ENCODE measurements at regions not wholly inside any gene's neighbourhood (a gene's known extent, or its start where the extent isn't known, plus 50 kb on each side); places are given as distances from the start of the nearest gene placed in this dataset.

DNA sequence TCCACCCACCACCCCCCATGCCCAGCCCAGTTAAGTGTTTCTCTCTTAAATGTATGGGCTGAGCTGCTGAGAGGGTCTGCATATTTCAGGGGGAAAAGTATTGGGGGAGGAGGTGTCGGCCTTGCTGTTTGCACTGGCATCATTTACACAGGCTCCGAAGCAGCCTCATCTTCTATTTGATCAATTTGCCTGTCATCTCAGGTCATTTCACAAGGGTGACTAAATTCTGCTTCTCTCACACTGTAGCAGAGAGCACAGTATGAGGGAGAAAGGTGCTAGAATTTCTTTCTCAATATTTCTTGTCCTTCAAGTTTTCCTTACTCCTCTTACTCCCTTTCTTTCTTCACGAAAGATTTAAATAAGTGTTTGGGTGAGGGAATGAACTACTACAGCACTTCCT, 135.9 kb downstream of the AACS start:
- TF ChIP-seq, protein P1, sequence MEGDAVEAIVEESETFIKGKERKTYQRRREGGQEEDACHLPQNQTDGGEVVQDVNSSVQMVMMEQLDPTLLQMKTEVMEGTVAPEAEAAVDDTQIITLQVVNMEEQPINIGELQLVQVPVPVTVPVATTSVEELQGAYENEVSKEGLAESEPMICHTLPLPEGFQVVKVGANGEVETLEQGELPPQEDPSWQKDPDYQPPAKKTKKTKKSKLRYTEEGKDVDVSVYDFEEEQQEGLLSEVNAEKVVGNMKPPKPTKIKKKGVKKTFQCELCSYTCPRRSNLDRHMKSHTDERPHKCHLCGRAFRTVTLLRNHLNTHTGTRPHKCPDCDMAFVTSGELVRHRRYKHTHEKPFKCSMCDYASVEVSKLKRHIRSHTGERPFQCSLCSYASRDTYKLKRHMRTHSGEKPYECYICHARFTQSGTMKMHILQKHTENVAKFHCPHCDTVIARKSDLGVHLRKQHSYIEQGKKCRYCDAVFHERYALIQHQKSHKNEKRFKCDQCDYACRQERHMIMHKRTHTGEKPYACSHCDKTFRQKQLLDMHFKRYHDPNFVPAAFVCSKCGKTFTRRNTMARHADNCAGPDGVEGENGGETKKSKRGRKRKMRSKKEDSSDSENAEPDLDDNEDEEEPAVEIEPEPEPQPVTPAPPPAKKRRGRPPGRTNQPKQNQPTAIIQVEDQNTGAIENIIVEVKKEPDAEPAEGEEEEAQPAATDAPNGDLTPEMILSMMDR (conservative IDR thresholded peaks at IDR 0.05; ENCODE audit: low read length): no peak
- no peak for TF ChIP-seq EZH2phosphoT487 (IDR thresholded peaks at IDR 0.05; ENCODE audit: borderline replicate concordance, low read depth, low read length)
